GM10266 (cell line): ENCODE measurements at regions not wholly inside any gene's neighbourhood (a gene's known extent, or its start where the extent isn't known, plus 50 kb on each side); places are given as distances from the start of the nearest gene placed in this dataset.

Source experiments
- DNase-seq: peaks from one replicate; pipeline ENCODE4 v3.0.0; 2012; ENCODE audit errors: extremely low spot score
- CTCF ChIP-seq: IDR thresholded peaks from 2 replicates; pipeline ENCODE4 v1.5.1; 2012; ENCODE audit warnings: mild to moderate bottlenecking, low read depth; ENCODE audit not compliant: control insufficient read depth, insufficient read depth; ENCODE audit errors: missing control alignments

GRCh38 chr10:128808921-128809440, 658.1 kb upstream of the MGMT start:
- no peak for DNase-seq
- TF ChIP-seq CTCF = no peak

DNA sequence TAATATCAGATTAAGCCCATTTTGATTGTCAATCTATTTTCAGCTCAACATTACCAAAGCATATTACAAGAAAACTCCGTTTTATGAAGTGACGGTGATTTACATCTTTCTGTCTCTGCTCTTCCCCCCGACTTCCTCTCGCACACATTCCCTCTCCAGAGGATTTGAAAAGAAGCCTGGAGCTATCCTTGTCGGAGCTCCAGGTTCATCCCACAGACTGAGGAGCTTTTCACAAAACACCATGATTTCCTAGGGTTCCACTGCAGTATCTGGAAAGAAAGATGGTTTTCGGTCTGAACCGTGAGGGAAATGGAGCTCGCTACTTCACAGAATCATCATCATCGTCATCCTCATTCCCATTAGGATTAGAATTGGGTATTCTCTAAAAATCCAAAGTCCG, 655.5 kb upstream of the MGMT start:
- no peak for DNase-seq
- no peak for TF ChIP-seq CTCF

DNA sequence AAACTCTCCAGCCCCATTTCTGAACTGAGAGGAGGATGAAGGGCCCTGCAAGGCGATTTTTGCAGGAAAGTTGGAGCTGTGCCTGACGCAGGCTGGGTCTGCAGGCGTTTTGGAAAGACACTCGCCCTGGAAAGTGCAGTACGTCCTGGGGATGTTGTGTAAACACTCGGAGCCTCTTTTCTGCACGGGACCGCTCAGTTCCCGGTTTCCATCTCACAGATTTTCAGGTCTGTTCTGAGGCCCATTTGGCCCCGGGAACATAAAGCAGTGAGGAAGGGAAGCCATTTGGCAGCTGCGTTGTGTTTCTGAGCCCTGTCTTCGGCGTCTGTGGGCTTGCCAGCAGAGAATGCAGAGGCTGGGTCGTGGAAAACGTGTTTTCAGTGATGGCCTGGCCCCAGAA, 655.0 kb upstream of the MGMT start:
- DNase-seq = no peak
- TF ChIP-seq CTCF = no peak

DNA sequence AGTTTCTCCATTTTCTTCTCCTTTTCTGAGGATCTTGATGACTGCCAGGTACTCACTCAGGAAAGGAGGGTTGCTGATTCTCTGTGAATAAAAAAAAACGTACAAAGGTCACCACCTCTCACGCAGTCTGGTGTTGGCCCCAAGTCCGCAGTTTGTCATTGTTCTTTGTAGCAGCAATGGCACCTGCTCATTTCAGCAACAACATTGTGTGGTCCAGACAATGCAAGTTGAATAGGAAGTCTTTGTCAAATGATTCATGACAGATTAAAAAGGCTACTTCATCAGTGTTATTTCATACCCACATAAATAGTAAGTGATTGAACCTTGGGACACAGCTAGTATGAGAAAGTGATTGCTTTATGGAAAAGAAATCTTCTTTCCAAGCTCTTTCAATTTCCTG, 653.5 kb upstream of the MGMT start:
- DNase-seq = no peak
- no peak for TF ChIP-seq CTCF

DNA sequence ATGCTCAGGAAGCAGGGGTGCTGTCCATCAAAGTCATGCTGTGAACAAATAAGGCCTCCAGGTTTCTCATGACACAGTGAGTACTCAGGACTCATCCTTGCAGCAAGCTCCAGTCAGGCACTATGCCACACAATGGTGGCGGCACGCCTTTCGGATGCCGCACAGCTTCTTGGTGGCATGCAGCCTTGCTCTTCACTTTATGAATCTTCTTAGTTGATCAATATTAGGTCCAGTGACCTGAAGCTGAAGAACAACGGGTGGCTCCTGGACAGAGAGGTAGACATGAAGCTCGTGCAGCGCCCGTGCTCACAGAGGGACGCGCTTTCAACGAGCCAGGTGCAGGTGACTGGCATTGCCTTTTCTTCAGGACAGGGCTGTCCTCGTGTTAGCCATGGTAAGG, 653.0 kb upstream of the MGMT start:
- no peak for TF ChIP-seq CTCF
- no peak for DNase-seq

DNA sequence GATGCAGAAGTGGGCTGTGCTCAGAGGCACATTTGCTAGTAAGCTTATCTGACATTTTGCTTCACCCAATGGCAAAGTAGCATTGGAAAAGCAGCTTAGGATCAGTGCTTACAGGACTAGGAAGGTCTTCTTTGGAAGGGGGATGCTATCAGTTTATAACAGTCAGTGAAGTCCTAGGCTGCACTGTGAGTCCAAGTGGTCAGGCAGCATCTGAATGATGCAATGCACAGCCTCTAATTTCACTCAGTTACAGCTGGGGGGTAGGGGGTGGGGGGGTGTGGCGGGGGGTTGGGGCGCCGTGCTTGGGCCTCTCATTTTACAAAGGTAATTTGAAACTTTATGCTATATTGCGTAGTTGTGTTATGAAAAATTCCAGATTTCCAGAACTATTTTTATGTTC, 652.3 kb upstream of the MGMT start:
- TF ChIP-seq CTCF = no peak
- DNase-seq = no peak

DNA sequence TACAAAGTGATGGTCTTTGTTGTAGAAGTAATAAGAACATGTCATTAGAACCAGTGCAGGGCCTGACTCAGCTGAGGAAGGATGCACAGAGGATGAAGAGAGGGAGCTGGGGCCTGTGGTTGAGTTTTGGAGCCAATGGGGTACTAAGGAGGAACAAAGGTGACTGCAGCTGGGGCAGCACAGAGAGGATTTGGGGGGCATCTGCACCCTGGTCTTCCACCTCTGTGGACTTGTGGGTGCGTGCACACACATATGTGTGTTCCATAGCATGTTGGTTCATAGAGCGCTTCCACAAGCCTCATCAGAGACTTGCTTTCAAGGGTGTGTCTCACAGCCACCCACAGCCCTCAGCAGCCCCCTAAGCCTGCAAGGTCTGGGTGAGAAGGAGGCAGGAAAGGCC, 650.3 kb upstream of the MGMT start:
- DNase-seq = no peak
- TF ChIP-seq CTCF = no peak
